Trophoblast cell (in vitro differentiated cells and primary cell): ENCODE measurements at regions not wholly inside any gene's neighbourhood (a gene's known extent, or its start where the extent isn't known, plus 50 kb on each side); places are given as distances from the start of the nearest gene placed in this dataset.

Experiments used
- DNase-seq, 2 donors: peaks; one replicate each; pipeline ENCODE4 v3.0.0-alpha.2; 2016
- H2AFZ ChIP-seq: 2 replicates; pipeline ENCODE4 v1.6.1; 2013; ENCODE audit warnings: low read length, moderate library complexity, mild to moderate bottlenecking; ENCODE audit not compliant: insufficient read depth, poor library complexity
- H2AK5ac ChIP-seq: 2 replicates; pipeline ENCODE4 v1.6.1; 2013; ENCODE audit warnings: mild to moderate bottlenecking, low read length
- H2BK120ac ChIP-seq: 2 replicates; pipeline ENCODE4 v1.6.1; 2013; ENCODE audit warnings: low read length, mild to moderate bottlenecking, moderate library complexity; ENCODE audit not compliant: insufficient read depth, poor library complexity
- H2BK12ac ChIP-seq: 2 replicates; pipeline ENCODE4 v1.6.1; 2013; ENCODE audit warnings: mild to moderate bottlenecking, low read length, moderate library complexity
- H2BK5ac ChIP-seq: 2 replicates; pipeline ENCODE4 v1.6.1; 2013; ENCODE audit warnings: low read length, low read depth, moderate library complexity, mild to moderate bottlenecking; ENCODE audit not compliant: poor library complexity
- H3K14ac ChIP-seq: 2 replicates; pipeline ENCODE4 v1.6.1; 2013; ENCODE audit warnings: mild to moderate bottlenecking, low read length
- H3K18ac ChIP-seq: 2 replicates; pipeline ENCODE4 v1.6.1; 2013; ENCODE audit warnings: mild to moderate bottlenecking, low read length
- H3K23ac ChIP-seq: 2 replicates; pipeline ENCODE4 v1.6.1; 2013; ENCODE audit warnings: low read length
- H3K27ac ChIP-seq: 2 replicates; pipeline ENCODE4 v1.5.1; 2013; ENCODE audit warnings: low read depth, mild to moderate bottlenecking, inconsistent platforms, low read length, moderate library complexity
- H3K27me3 ChIP-seq: 2 replicates; pipeline ENCODE4 v1.6.1; 2013; ENCODE audit warnings: inconsistent platforms, mild to moderate bottlenecking, low read length, moderate library complexity; ENCODE audit not compliant: insufficient read depth
- H3K36me3 ChIP-seq, 2 experiments: 1 replicate in 1 of 2; 2 replicates in 1 of 2; pipeline ENCODE4 v1.6.1; 2013; ENCODE audit warnings: low read length in 2 of 2, mild to moderate bottlenecking in 2 of 2, moderate library complexity in 1 of 2; ENCODE audit not compliant: insufficient read depth in 2 of 2, control insufficient read depth in 1 of 2
- H3K4ac ChIP-seq: 2 replicates; pipeline ENCODE4 v1.6.1; 2013; ENCODE audit warnings: low read depth, mild to moderate bottlenecking, low read length, moderate library complexity
- H3K4me1 ChIP-seq, 2 experiments: 1 replicate in 1 of 2; 2 replicates in 1 of 2; pipeline ENCODE4 v1.6.1; 2013; ENCODE audit warnings: low read length in 2 of 2, mild to moderate bottlenecking in 2 of 2, moderate library complexity in 1 of 2; ENCODE audit not compliant: insufficient read depth in 2 of 2, control insufficient read depth in 1 of 2
- H3K4me2 ChIP-seq: 2 replicates; pipeline ENCODE4 v1.6.1; 2013; ENCODE audit warnings: inconsistent platforms, mild to moderate bottlenecking, low read length, moderate library complexity
- H3K4me3 ChIP-seq: 2 replicates; pipeline ENCODE4 v1.5.1; 2013; ENCODE audit warnings: mild to moderate bottlenecking, low read depth, low read length, inconsistent platforms
- H3K79me1 ChIP-seq: one replicate; pipeline ENCODE4 v1.6.1; 2013; ENCODE audit warnings: low read length
- H3K79me2 ChIP-seq: 2 replicates; pipeline ENCODE4 v1.6.1; 2013; ENCODE audit warnings: low read length, mild to moderate bottlenecking; ENCODE audit not compliant: control insufficient read depth, insufficient read depth, poor library complexity
- H3K9ac ChIP-seq: 2 replicates; pipeline ENCODE4 v1.6.1; 2013; ENCODE audit warnings: mild to moderate bottlenecking, low read length
- H3K9me3 ChIP-seq: 2 replicates; pipeline ENCODE4 v1.6.1; 2013; ENCODE audit warnings: low read depth, mild to moderate bottlenecking, control low read depth, inconsistent platforms, low read length; ENCODE audit not compliant: insufficient read depth
- H4K12ac ChIP-seq: 2 replicates; pipeline ENCODE4 v1.6.1; 2013; ENCODE audit warnings: low read depth, mild to moderate bottlenecking, low read length, moderate library complexity
- H4K8ac ChIP-seq: 2 replicates; pipeline ENCODE4 v1.6.1; 2013; ENCODE audit warnings: low read depth, mild to moderate bottlenecking, low read length, moderate library complexity
- H4K91ac ChIP-seq: one replicate; pipeline ENCODE4 v1.6.1; 2013; ENCODE audit warnings: low read depth, mild to moderate bottlenecking, low read length, moderate library complexity
- WGBS: extraction: QIAGEN DNeasy Blood & Tissue Kit; methylation state at CpG from one replicate; pipeline ENCODE4 v1.1.7; 2013; ENCODE audit warnings: missing lambda C conversion rate; ENCODE audit not compliant: insufficient read length, insufficient coverage; ENCODE audit errors: extremely low coverage; 5-methylcytosine and 5-hydroxymethylcytosine counted together

- no peaks in the 10 kb centered on the region for H3K27me3 ChIP-seq
- no CpG with 5 or more reads among the region's 5 CpGs for WGBS
Observed at GRCh38 chr2:215831296-215831913, 181.9 kb downstream of the MREG start.

GRCh38 chr2:215830304-215830703 lies 183.0 kb downstream of the MREG start:
- Histone ChIP-seq H4K91ac (peak overlapping the region; percentile 10), H3K79me1 (peaks cover 27% of the 10 kb centered on the region), H2AK5ac (no peak overlapping the region), H3K27ac (no peak overlapping the region), H2BK120ac (no peak overlapping the region), H3K9me3 (no peaks in the 10 kb centered on the region), H2BK12ac (peak overlapping the region; percentile 97), H3K18ac (no peak overlapping the region), H3K4ac (no peak overlapping the region), H2BK5ac (peak overlapping the region; percentile 54), H3K79me2 (no peaks in the 10 kb centered on the region), H3K36me3 (no peaks in the 10 kb centered on the region), H2AFZ (no peak overlapping the region), H3K4me3 (no peak overlapping the region), H3K27me3 (no peaks in the 10 kb centered on the region), H3K23ac (no peak overlapping the region), H3K4me2 (no peak overlapping the region), H4K8ac (peak overlapping the region; percentile 3), H3K4me1 (peaks cover 15 to 17% of the 10 kb centered on the region in 2 experiments), H4K12ac (no peak overlapping the region), H3K9ac (no peak overlapping the region), H3K14ac (peak overlapping the region; percentile 10)
- no CpG with 5 or more reads among the region's 4 CpGs for WGBS
- peak; percentile 67 to 83 for DNase-seq

More at GRCh38 chr2:215831296-215831913, 181.9 kb downstream of the MREG start:
- no peak overlapping the region for H2AFZ ChIP-seq
- H3K79me2 ChIP-seq, result no peaks in the 10 kb centered on the region
- H4K12ac ChIP-seq, result no peak overlapping the region
- no peak overlapping the region for H3K18ac ChIP-seq
- peak overlapping the region; percentile 58 for H2BK5ac ChIP-seq
- H3K23ac ChIP-seq, result no peak overlapping the region
- H2BK120ac ChIP-seq, result peak overlapping the region; percentile 65
- DNase-seq, result peak in 1 of 2 donors; percentile 34
- H2BK12ac ChIP-seq, result peak overlapping the region; percentile 91
- no peak overlapping the region for H3K4me2 ChIP-seq
- H3K36me3 ChIP-seq, result no peaks in the 10 kb centered on the region
- no peaks in the 10 kb centered on the region for H3K9me3 ChIP-seq
- H3K79me1 ChIP-seq, result peaks cover 25% of the 10 kb centered on the region
- H2AK5ac ChIP-seq, result no peak overlapping the region
- H3K4ac ChIP-seq, result no peak overlapping the region
- peak overlapping the region; percentile 47 for H3K14ac ChIP-seq
- no peak overlapping the region for H3K4me3 ChIP-seq
- H3K4me1 ChIP-seq, result peaks cover 14% of the 10 kb centered on the region in 2 experiments
- no peak overlapping the region for H3K9ac ChIP-seq
- H4K91ac ChIP-seq, result peak overlapping the region; percentile 64
- H4K8ac ChIP-seq, result peak overlapping the region; percentile 32
- H3K27ac ChIP-seq, result peak overlapping the region; percentile 22

GRCh38 chr2:215829261-215829660 lies 184.1 kb downstream of the MREG start:
- Histone ChIP-seq H4K12ac (peak overlapping the region; percentile 59), H2BK120ac (peak overlapping the region; percentile 92), H2AFZ (peak overlapping the region; percentile 2), H3K79me1 (peaks cover 26% of the 10 kb centered on the region), H3K4me1 (peaks cover 15 to 16% of the 10 kb centered on the region in 2 experiments), H3K4me3 (no peak overlapping the region), H3K4me2 (no peak overlapping the region), H3K27ac (no peak overlapping the region), H4K91ac (peak overlapping the region; percentile 88), H4K8ac (peak overlapping the region; percentile 76), H3K36me3 (no peaks in the 10 kb centered on the region), H3K79me2 (no peaks in the 10 kb centered on the region), H3K18ac (peak overlapping the region; percentile 63), H2AK5ac (peak overlapping the region; percentile 86), H3K9me3 (no peaks in the 10 kb centered on the region), H3K14ac (peak overlapping the region; percentile 76), H2BK12ac (peak overlapping the region; percentile 91), H3K23ac (no peak overlapping the region), H3K27me3 (no peaks in the 10 kb centered on the region), H2BK5ac (peak overlapping the region; percentile 79), H3K9ac (no peak overlapping the region), H3K4ac (peak overlapping the region; percentile 48)
- WGBS, result no CpG with 5 or more reads among the region's 8 CpGs
- DNase-seq, result peak; percentile 73 to 88

GRCh38 chr2:215828528-215829184 lies 184.7 kb downstream of the MREG start:
- Histone ChIP-seq H3K4me2 (no peak overlapping the region), H2BK5ac (peak overlapping the region; percentile 70), H3K27me3 (no peaks in the 10 kb centered on the region), H3K4me1 (peaks cover 14 to 15% of the 10 kb centered on the region in 2 experiments), H3K23ac (no peak overlapping the region), H3K4me3 (no peak overlapping the region), H2BK12ac (peak overlapping the region; percentile 91), H3K36me3 (no peaks in the 10 kb centered on the region), H3K79me1 (peaks cover 25% of the 10 kb centered on the region), H3K27ac (peak overlapping the region; percentile 15), H4K91ac (peak overlapping the region; percentile 88), H4K12ac (no peak overlapping the region), H3K4ac (peak overlapping the region; percentile 48), H4K8ac (peak overlapping the region; percentile 52), H3K18ac (no peak overlapping the region), H2BK120ac (peak overlapping the region; percentile 92), H2AK5ac (peak overlapping the region; percentile 86), H2AFZ (no peak overlapping the region), H3K14ac (peak overlapping the region; percentile 76), H3K9me3 (no peaks in the 10 kb centered on the region), H3K9ac (no peak overlapping the region), H3K79me2 (no peaks in the 10 kb centered on the region)
- DNase-seq, result peak; percentile 91 to 93
- no CpG with 5 or more reads among the region's 10 CpGs for WGBS
